ENCODE measurements at regions not wholly inside any gene's neighbourhood (a gene's known extent, or its start where the extent isn't known, plus 50 kb on each side); places are given as distances from the start of the nearest gene placed in this dataset.
"Not testable (repeated sequence)": the region's sequence is repeated elsewhere in the genome, so short reads cannot be mapped to it uniquely, and the experiment has no call there.

- DNase-seq (ENCODE audit: low read depth, low spot score): peak; percentile 61
Measured at GRCh38 chr4:97073194-97073593, 1070.1 kb downstream of the STPG2 start.

DNA sequence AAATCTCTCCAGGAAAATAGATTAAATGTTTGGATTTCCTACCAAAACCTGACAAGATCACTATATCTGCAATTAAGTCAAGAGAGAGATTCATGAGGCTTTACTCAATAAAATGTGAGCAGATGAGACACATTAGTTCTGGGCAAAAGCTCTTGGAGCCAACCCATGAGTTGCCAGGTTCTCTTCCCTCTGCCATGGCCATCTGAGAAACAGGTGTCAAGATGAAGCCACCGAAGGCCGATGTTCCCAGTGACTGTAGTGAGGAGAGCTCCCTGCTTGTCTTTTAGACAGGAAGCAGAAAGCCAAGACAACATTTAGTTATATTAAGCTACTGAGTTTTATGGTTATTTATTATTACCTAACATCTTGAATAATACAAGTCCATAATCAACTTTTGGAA lies 1068.7 kb downstream of the STPG2 start:
- DNase-seq (ENCODE audit: low read depth, low spot score): no peak

DNA sequence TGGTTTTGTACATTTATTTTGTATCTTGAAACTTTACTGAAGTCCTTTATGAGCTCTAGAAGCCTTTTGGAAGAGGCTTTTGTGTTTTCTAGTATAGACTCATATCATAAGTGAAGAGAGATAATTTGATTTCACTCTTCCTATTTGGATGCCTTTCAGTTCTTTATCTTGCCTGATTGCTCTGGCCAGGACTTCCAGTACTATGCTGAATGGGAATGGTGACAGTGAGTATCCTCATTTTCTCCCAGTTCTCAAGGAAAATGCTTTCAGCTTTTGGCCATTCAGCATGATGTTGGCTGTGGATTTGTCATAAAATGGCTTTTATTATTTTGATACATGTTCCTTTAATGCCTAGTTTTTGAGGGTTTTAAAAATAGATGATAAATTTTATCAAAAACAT lies 1061.3 kb downstream of the STPG2 start:
- no peak for DNase-seq (ENCODE audit: low read depth, low spot score)

DNA sequence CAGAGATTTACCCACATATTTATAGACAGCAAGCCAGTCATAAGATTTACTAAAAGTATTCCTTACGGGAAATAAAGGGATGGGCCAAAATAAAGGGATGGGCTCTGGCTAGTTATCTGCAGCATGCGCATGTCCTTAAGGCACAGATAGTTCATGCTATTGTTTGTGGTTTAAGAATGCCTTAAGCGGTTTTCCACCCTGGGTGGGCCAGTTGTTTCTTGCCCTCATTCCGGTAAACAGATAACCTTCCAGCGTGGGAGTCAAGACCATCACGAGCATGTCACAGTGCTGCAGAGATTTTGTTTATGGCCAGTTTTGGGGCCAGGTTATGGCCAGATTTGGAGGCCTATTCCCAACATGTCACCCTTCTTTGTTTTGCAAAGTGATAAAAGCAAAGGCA lies 1046.2 kb downstream of the STPG2 start:
- not testable (repeated sequence) for DNase-seq (ENCODE audit: low read depth, low spot score)

DNA sequence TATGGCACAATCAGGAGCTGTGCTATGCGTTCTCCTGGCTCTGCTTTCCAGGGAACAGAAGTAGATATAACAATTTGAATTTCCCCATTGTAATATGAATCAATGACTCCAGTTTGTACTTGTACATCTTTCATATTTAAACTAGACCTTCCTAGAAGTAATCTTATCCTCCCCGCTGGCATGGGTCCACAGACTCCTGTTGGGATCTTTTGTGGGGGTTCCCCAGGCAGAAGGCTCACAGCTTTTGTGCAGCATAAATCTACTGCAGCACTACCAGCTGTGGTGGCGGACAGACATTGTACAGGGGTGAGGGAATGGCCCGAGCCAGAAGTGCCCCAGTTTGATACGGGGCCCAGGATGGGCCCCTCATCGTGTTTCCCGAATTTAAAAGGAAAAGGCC lies 1042.1 kb downstream of the STPG2 start:
- not testable (repeated sequence) for DNase-seq (ENCODE audit: low read depth, low spot score)

DNA sequence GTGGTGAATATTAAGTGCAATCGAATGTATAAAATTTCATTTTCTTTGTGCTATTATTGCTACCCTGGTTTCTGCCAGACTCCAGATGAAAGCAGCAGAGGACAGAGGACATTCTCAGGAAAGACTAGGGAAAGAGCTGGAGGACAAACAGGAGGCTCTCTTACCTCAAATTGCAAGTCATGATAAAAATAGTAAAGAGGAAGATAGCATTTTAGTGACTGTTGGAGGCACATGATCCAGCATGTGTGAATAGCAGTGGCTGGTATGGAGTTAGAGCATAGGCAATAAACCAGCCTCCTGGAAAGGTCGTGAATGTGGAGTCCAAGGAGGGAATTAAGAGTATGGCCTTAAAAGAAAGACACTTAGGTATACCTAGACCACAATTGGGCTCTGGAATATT lies 1040.0 kb downstream of the STPG2 start:
- no peak for DNase-seq (ENCODE audit: low read depth, low spot score)

DNA sequence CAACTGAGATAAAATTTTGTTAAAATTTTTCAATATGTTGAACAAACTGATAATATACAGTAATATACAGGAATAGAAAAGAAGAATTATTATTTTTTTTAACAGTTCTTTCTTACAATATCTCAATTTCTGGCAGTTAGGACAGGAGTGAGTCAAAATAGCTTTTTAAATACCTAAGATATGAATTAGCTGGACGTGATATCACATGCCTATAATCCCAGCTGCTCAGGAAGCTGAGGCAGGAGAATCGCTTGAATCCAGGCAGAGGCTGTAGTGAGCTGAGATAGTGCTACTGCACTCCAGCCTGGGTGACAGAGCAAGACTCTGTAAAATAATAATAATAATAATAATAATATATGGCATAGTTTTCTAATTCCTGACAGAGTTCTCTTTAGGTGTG lies 1039.3 kb downstream of the STPG2 start:
- no peak for DNase-seq (ENCODE audit: low read depth, low spot score)

GRCh38 chr4:97104666-97105065 lies 1038.6 kb downstream of the STPG2 start:
- no peak for DNase-seq (ENCODE audit: low read depth, low spot score)

- no peak for DNase-seq (ENCODE audit: low read depth, low spot score)
Measured at GRCh38 chr4:97105347-97106099, 1037.8 kb downstream of the STPG2 start.

DNA sequence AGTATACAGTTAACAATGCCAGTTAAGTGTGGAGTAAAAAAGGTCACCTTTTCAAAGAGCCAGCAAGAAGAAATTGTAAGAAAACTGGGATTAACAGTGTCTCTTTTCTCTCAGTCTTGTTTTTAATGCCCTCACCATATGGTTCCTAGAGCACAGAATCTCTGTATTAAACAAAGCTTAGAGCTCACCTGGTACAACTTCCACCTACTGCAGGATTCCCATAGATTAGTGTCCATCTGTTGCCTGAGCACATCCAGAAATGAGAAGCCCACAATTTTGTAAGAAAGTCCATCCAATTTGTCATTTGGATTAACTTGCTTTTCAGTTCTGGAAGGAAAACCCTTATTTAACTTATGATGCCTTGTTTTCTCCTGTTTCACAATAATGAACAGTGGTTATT lies 1037.1 kb downstream of the STPG2 start:
- DNase-seq (ENCODE audit: low read depth, low spot score): no peak

DNA sequence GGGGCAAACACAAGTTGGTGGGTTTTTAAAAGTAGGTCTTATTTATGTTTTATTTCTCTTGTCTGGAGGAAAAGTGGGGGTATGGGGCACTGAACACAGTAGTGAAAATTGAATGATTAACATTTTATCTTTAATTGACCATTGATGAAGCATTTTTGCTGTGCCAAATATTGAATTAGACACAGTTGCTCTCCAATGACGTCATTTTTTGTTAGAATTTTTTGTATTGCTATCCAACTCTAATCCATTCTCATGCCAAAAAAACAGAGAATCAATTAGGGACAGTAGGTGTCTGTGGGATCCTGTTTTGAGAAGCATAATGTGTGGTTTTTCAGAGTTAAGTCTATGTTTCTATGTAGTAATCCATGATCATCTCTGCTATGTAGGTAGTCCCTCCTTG lies 1032.8 kb downstream of the STPG2 start:
- no peak for DNase-seq (ENCODE audit: low read depth, low spot score)

GRCh38 chr4:97116511-97116910 lies 1026.8 kb downstream of the STPG2 start:
- DNase-seq (ENCODE audit: low read depth, low spot score): no peak

- no peak for DNase-seq (ENCODE audit: low read depth, low spot score)
Measured at GRCh38 chr4:97121493-97121892, 1021.8 kb downstream of the STPG2 start.

DNA sequence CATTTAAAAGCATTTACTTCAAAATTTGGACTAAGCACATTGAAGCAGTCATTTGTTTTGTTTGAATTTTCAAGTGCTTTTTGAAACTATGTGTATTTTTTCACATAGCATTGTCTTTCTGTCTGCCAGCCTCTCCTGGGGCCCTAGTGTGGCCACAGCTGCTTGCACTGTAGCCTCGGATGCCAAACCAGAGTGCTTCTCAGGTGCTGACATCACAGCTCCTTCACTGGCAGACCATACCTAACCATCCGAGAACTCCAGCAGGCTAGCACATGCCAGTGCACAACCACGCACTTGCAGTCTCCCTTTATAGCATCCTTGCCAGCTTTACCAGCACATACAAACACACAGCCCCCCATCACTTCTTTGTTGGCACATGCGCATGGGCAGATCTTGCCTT lies 1019.7 kb downstream of the STPG2 start:
- peak; percentile 1 for DNase-seq (ENCODE audit: low read depth, low spot score)

DNA sequence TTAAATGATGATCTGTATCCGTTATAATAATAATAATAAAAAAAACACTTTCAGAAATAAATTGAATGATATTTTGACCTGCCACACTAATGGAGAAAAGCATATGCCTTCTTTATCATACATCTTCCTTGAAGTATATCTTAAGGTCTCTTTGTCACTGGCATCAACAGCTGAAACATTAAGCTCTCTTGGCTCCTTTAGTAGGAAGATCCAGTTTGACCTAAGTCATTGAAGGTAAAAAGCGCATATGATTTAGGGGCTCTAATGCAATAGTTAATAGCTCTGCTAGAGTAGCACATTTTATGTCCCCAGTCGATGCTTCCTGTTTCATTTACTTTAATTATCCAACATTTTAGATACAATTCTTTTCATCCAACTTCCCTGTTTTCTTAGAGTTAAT lies 1010.8 kb downstream of the STPG2 start:
- no peak for DNase-seq (ENCODE audit: low read depth, low spot score)

- DNase-seq (ENCODE audit: low read depth, low spot score): peak; percentile 32
Measured at GRCh38 chr4:97134456-97134855, 1008.8 kb downstream of the STPG2 start.

DNA sequence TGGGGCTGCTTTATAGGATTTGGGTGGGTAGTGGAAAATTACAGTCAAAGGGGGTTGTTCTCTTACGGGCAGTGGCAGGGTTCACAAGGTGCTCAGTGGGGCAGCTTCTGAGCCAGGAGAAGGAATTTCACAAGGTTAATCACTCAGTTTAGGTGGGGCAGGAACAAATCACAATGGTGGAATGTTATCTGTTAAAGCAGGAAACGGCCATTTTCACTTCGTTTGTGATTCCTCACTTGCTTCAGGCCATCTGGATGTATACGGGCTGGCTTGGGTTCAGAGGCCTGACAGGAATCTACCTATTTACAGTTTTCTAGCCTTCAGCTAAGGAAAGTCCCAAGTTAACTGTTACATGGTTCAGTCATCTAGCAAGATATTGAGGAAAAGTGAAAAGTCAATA lies 1003.5 kb downstream of the STPG2 start:
- no peak for DNase-seq (ENCODE audit: low read depth, low spot score)

- DNase-seq (ENCODE audit: low read depth, low spot score): no peak
Measured at GRCh38 chr4:97140545-97140944, 1002.7 kb downstream of the STPG2 start.

- not testable (repeated sequence) for DNase-seq (ENCODE audit: low read depth, low spot score)
Measured at GRCh38 chr4:97141332-97141731, 1001.9 kb downstream of the STPG2 start.

GRCh38 chr4:97142410-97142809 lies 1000.9 kb downstream of the STPG2 start:
- DNase-seq (ENCODE audit: low read depth, low spot score): no peak

DNA sequence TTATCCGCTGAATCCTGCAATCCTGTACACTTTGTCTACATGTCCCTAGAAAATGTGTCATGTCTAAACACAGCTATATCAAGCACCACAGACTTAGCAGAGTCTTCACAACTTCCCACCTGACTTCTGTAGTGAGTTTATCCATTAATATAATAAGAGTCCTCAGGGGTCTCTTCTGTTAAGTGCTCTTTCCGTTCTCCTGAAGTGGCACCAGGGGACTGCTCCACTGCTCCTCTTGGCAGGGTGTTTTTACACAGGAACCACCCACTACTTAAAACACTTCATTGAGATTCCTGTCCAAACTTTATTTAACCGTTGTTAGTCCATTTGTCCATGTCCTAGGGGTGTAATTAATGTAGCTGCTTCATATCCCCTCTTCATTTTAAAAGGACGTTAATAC lies 1000.4 kb downstream of the STPG2 start:
- DNase-seq (ENCODE audit: low read depth, low spot score): no peak

- DNase-seq (ENCODE audit: low read depth, low spot score): no peak
Measured at GRCh38 chr4:97144199-97144598, 999.1 kb downstream of the STPG2 start.

DNA sequence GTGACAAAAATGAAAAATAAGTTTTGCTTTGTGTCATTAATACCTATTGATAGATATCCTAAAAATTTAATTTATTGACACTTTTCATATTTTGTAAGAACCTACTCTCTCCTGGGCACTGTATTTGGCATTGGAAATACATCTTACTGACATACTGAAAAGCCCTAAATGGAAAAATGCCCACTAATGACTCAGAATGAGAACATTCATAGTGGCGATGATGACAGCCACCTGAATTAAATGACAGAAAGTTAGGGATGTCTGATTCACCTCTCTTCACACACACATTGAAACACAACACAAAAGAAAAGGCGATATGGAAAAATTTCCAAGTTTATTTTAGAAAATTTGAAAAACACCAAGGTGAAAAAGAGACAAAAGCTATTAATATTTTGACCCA lies 992.3 kb downstream of the STPG2 start:
- peak; percentile 3 for DNase-seq (ENCODE audit: low read depth, low spot score)

GRCh38 chr4:97152149-97152548 lies 991.1 kb downstream of the STPG2 start:
- DNase-seq (ENCODE audit: low read depth, low spot score): no peak

Data from astrocyte of the hippocampus (primary cell).